ENCODE measurements at regions not wholly inside any gene's neighbourhood (a gene's known extent, or its start where the extent isn't known, plus 50 kb on each side); places are given as distances from the start of the nearest gene placed in this dataset.

- TF ChIP-seq CTCF (IDR thresholded peaks at IDR 0.05) (no peak), POLR2A (IDR thresholded peaks at IDR 0.05) (no peak), POLR2AphosphoS5 (IDR thresholded peaks at IDR 0.05; ENCODE audit: insufficient read depth in 1 of 2, low read depth in 1 of 2) (no peak)
Measured at GRCh38 chr16:76193906-76194615, 83.1 kb upstream of the CNTNAP4 start.
